ES-I3 (cell line): ENCODE measurements at regions not wholly inside any gene's neighbourhood (a gene's known extent, or its start where the extent isn't known, plus 50 kb on each side); places are given as distances from the start of the nearest gene placed in this dataset.

Experiments
- H3K36me3 ChIP-seq: 2 replicates; pipeline ENCODE4 v1.6.1; 2013; ENCODE audit warnings: mild to moderate bottlenecking, low read length, control low read depth, moderate library complexity; ENCODE audit not compliant: insufficient read depth
- H3K4me1 ChIP-seq: 2 replicates; pipeline ENCODE4 v1.6.1; 2013; ENCODE audit warnings: mild to moderate bottlenecking, control low read depth, low read length; ENCODE audit not compliant: insufficient read depth
- H3K9ac ChIP-seq: 2 replicates; pipeline ENCODE4 v1.6.1; 2013; ENCODE audit warnings: low read depth, mild to moderate bottlenecking, low read length, moderate library complexity
- H3K9me3 ChIP-seq: 2 replicates; pipeline ENCODE4 v1.6.1; 2013; ENCODE audit warnings: mild to moderate bottlenecking, low read length, moderate library complexity; ENCODE audit not compliant: control insufficient read depth, insufficient read depth

GRCh38 chr5:92518318-92518904 lies 1062.6 kb downstream of the NR2F1-AS1 start:
- no peaks in the 10 kb centered on the region for H3K36me3 ChIP-seq
- H3K9ac ChIP-seq, result no peak overlapping the region
- peaks cover 6% of the 10 kb centered on the region; the same call in 1 of the 2 replicates for H3K9me3 ChIP-seq
- H3K4me1 ChIP-seq, result no peaks in the 10 kb centered on the region

DNA sequence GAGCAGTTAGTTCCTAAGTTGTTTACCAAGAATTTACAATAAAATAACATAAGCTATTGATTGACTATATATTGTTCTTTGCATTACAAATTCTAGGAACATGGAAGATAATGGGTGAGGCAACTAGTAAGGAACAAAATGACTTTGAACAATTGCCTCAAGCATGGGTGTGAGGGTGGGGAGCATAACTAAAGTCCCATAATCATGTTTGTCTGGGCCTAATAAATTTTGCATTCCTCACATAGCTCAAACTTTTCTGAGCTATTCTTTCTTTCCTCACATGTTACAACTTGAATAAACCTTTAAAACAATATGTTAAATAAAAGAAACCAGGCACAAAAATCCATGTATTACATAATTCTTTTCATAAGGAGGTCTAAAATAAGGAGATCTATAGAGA lies 1066.1 kb downstream of the NR2F1-AS1 start:
- H3K36me3 ChIP-seq, result no peaks in the 10 kb centered on the region
- H3K4me1 ChIP-seq, result no peaks in the 10 kb centered on the region
- peaks cover 22% of the 10 kb centered on the region for H3K9me3 ChIP-seq
- no peak overlapping the region for H3K9ac ChIP-seq

GRCh38 chr5:92513067-92513466 lies 1068.0 kb downstream of the NR2F1-AS1 start:
- Histone ChIP-seq H3K36me3 (no peaks in the 10 kb centered on the region), H3K4me1 (no peaks in the 10 kb centered on the region), H3K9me3 (peaks cover 35% of the 10 kb centered on the region), H3K9ac (no peak overlapping the region)

DNA sequence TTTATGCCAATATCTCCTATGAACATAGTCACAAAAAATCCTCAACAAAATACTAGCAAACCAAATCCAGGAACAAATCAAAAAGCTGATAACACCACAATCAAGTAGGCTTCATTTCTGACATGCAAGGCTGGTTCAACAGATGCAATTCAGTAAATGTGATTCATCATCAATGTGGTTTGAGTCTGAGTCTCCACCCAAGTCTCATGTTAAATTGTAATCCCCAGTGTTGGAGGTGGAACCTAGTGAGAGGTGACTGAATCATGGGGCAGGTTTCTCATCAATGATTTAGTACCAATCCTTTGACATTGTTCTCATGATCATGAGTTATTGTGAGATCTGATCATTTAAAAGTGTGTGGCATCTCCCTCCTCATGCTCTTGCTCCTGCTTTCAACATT lies 1072.7 kb downstream of the NR2F1-AS1 start:
- H3K9ac ChIP-seq, result no peak overlapping the region
- peaks cover 28% of the 10 kb centered on the region for H3K9me3 ChIP-seq
- no peaks in the 10 kb centered on the region for H3K4me1 ChIP-seq
- no peaks in the 10 kb centered on the region for H3K36me3 ChIP-seq

GRCh38 chr5:92505925-92506324 lies 1075.1 kb downstream of the NR2F1-AS1 start:
- no peaks in the 10 kb centered on the region for H3K36me3 ChIP-seq
- H3K4me1 ChIP-seq, result no peaks in the 10 kb centered on the region
- H3K9ac ChIP-seq, result no peak overlapping the region
- peaks cover 16% of the 10 kb centered on the region for H3K9me3 ChIP-seq

DNA sequence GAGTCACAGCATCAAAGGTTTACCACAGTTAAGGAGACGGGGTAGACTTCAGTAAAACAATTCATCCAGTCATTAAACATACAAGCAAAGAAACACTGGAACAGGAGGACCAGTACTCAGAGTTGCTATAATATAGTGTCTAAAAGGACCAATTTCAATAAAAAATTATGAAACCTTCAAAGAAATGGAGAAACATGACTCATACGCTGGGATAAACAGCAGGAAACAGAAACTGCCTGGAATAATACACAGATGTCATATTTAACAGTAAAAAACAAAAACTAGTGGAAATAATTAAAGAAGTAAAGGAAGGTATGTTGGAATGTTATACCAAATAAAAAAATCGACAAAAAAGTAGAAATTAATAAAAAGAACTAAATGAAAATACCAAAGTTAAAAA lies 1075.9 kb downstream of the NR2F1-AS1 start:
- H3K36me3 ChIP-seq, result no peaks in the 10 kb centered on the region
- H3K9me3 ChIP-seq, result peaks cover 15% of the 10 kb centered on the region
- no peak overlapping the region for H3K9ac ChIP-seq
- no peaks in the 10 kb centered on the region for H3K4me1 ChIP-seq

GRCh38 chr5:92504346-92504745 lies 1076.7 kb downstream of the NR2F1-AS1 start:
- Histone ChIP-seq H3K4me1 (no peaks in the 10 kb centered on the region), H3K9ac (no peak overlapping the region), H3K36me3 (no peaks in the 10 kb centered on the region), H3K9me3 (peaks cover 7% of the 10 kb centered on the region)

DNA sequence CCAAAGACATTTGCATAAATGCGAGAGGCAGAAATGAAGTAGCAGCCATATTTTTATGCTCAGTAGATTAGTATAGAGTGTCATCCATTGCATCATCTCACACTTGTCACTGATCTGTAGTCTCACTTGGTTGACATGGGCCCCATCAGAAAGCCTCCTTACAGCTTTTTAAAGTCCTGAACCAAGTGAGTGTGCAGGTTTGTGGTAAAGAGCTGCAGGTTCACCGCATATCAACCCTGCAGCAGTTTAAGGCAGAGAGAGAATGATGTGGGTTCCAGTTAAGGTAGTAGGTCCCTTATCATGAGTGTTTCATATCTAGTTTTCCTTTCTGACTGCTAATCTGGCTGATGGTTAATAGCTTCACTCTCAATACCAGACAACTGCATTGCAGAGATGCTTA lies 1080.3 kb downstream of the NR2F1-AS1 start:
- H3K36me3 ChIP-seq, result no peaks in the 10 kb centered on the region
- H3K9ac ChIP-seq, result no peak overlapping the region
- no peaks in the 10 kb centered on the region for H3K4me1 ChIP-seq
- H3K9me3 ChIP-seq, result no peaks in the 10 kb centered on the region

DNA sequence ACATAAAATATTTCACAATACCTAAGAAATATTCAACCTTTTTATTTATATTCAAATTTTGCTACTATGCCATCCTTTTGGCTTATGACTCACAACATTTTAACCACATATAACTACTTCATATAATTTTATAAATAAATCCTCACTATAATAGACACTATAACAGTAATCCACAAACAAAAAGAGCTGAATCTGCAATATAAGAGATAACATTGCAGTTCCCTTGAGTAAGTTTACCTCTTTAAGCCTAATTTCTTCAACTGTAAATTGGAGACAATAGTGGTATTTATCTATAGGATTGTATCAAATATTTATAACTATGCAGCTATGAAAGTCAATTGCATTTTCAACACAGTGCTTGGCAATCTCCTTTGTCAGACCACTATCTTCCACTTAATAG lies 1084.5 kb downstream of the NR2F1-AS1 start:
- Histone ChIP-seq H3K36me3 (no peaks in the 10 kb centered on the region), H3K9me3 (no peaks in the 10 kb centered on the region), H3K9ac (no peak overlapping the region), H3K4me1 (no peaks in the 10 kb centered on the region)

DNA sequence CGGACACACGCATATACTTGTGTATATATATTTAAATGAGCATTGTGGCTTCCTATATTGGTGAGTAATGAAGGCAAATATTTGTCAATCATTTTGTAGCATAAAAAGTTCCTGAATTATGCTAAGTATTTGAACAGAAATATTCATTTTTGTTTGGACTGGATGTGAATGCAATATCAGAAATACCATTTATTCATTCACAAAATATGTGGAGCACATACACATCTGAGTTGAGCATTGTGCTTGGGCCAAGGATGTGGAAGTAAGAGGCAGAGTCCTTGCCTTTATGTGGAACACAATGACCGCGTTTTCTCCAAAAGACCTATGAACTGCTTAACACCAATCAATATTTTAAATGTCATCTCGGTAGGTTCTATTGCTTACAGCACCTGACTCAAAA lies 1086.5 kb downstream of the NR2F1-AS1 start:
- Histone ChIP-seq H3K36me3 (no peaks in the 10 kb centered on the region), H3K4me1 (no peaks in the 10 kb centered on the region), H3K9ac (no peak overlapping the region), H3K9me3 (no peaks in the 10 kb centered on the region)

GRCh38 chr5:92492908-92493307 lies 1088.1 kb downstream of the NR2F1-AS1 start:
- H3K4me1 ChIP-seq, result no peaks in the 10 kb centered on the region
- no peaks in the 10 kb centered on the region for H3K36me3 ChIP-seq
- no peak overlapping the region for H3K9ac ChIP-seq
- no peaks in the 10 kb centered on the region for H3K9me3 ChIP-seq

DNA sequence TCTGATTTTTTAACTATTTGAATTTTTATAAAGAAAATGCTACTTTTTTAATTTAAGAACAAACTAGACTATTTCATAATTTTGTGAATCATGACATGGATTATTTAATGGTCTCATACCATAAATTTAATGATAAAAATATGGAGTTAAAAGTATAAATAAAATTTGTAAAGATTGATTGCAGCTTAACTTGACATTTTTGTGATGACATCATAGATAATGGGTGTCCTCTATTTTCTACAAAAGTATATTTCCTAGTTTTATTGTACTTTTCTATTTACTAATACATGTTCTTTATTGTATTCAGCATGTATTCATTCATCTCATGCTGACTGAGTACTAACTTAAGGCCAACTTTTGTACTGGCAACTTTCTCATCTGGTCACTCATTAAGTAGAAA lies 1096.5 kb downstream of the NR2F1-AS1 start:
- Histone ChIP-seq H3K9me3 (no peaks in the 10 kb centered on the region), H3K4me1 (no peaks in the 10 kb centered on the region), H3K9ac (no peak overlapping the region), H3K36me3 (no peaks in the 10 kb centered on the region)

- no peaks in the 10 kb centered on the region for H3K36me3 ChIP-seq
- H3K9me3 ChIP-seq, result peaks cover 3% of the 10 kb centered on the region; the same call in 1 of the 2 replicates
- no peak overlapping the region for H3K9ac ChIP-seq
- H3K4me1 ChIP-seq, result 0 out of 2 replicates have a peak, but pooled peaks cover 3% of the 10 kb centered on the region
Observed at GRCh38 chr5:92472981-92473566, 1090.0 kb upstream of the ARRDC3 start.

GRCh38 chr5:92471861-92472260 lies 1088.7 kb upstream of the ARRDC3 start:
- Histone ChIP-seq H3K9ac (no peak overlapping the region), H3K4me1 (0 out of 2 replicates have a peak, but pooled peaks cover 5% of the 10 kb centered on the region), H3K36me3 (no peaks in the 10 kb centered on the region), H3K9me3 (peaks cover 3% of the 10 kb centered on the region; the same call in 1 of the 2 replicates)

DNA sequence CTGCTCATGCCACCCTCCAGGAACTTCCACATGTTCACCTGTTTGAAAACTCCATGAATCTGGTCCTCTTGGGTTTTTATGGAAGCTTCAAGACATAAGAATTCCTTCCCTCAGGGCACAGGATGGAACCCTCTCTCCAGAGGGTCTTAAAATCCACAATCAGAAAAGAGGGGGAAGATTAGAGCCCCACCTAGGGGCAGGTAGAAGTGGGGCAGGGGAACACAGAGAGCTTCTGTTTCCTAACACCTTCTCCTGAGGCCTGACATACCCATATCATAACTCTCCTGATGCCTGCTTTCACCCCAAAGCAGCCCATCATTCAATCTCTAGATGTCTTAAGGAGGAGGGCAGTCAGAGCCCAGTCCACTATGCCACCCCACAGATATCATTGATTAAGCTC lies 1087.7 kb upstream of the ARRDC3 start:
- peaks cover 2% of the 10 kb centered on the region; the same call in 1 of the 2 replicates for H3K9me3 ChIP-seq
- H3K4me1 ChIP-seq, result 0 out of 2 replicates have a peak, but pooled peaks cover 5% of the 10 kb centered on the region
- H3K9ac ChIP-seq, result no peak overlapping the region
- no peaks in the 10 kb centered on the region for H3K36me3 ChIP-seq
